ENCODE measurements at regions not wholly inside any gene's neighbourhood (a gene's known extent, or its start where the extent isn't known, plus 50 kb on each side); places are given as distances from the start of the nearest gene placed in this dataset.

- TF ChIP-seq, protein P1, sequence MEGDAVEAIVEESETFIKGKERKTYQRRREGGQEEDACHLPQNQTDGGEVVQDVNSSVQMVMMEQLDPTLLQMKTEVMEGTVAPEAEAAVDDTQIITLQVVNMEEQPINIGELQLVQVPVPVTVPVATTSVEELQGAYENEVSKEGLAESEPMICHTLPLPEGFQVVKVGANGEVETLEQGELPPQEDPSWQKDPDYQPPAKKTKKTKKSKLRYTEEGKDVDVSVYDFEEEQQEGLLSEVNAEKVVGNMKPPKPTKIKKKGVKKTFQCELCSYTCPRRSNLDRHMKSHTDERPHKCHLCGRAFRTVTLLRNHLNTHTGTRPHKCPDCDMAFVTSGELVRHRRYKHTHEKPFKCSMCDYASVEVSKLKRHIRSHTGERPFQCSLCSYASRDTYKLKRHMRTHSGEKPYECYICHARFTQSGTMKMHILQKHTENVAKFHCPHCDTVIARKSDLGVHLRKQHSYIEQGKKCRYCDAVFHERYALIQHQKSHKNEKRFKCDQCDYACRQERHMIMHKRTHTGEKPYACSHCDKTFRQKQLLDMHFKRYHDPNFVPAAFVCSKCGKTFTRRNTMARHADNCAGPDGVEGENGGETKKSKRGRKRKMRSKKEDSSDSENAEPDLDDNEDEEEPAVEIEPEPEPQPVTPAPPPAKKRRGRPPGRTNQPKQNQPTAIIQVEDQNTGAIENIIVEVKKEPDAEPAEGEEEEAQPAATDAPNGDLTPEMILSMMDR (conservative IDR thresholded peaks at IDR 0.05; ENCODE audit: low read depth, low read length), result no peak
- TF ChIP-seq CHD1 (IDR thresholded peaks at IDR 0.05; ENCODE audit: low read depth, low read length) (no peak), RAD21 (IDR thresholded peaks at IDR 0.05; ENCODE audit: low read length) (no peak), POLR2A (IDR thresholded peaks at IDR 0.05; ENCODE audit: low read depth, low read length) (no peak), SMC3 (IDR thresholded peaks at IDR 0.05; ENCODE audit: low read depth, low read length) (no peak), BHLHE40 (IDR thresholded peaks at IDR 0.05; ENCODE audit: low read depth, low read length) (no peak), USF2 (IDR thresholded peaks at IDR 0.05; ENCODE audit: low read depth, low read length) (no peak), CEBPB (IDR thresholded peaks at IDR 0.05; ENCODE audit: low read depth, low read length) (no peak), NFE2L2 (IDR thresholded peaks at IDR 0.05; ENCODE audit: low read depth, low read length) (no peak), MAZ (IDR thresholded peaks at IDR 0.05; ENCODE audit: borderline replicate concordance, low read depth, low read length) (no peak)
- TF ChIP-seq, protein P2, sequence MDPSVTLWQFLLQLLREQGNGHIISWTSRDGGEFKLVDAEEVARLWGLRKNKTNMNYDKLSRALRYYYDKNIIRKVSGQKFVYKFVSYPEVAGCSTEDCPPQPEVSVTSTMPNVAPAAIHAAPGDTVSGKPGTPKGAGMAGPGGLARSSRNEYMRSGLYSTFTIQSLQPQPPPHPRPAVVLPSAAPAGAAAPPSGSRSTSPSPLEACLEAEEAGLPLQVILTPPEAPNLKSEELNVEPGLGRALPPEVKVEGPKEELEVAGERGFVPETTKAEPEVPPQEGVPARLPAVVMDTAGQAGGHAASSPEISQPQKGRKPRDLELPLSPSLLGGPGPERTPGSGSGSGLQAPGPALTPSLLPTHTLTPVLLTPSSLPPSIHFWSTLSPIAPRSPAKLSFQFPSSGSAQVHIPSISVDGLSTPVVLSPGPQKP (IDR thresholded peaks at IDR 0.05; ENCODE audit: borderline replicate concordance, low read depth, low read length), result no peak
These were observed 271.8 kb downstream of the MBD2 start for GRCh38 chr18:53952700-53953099.

Data from IMR-90 (cell line).